GM23248 (cell line): ENCODE measurements at regions not wholly inside any gene's neighbourhood (a gene's known extent, or its start where the extent isn't known, plus 50 kb on each side); places are given as distances from the start of the nearest gene placed in this dataset.

Source experiments
- DNase-seq: peaks from one replicate; pipeline ENCODE4 v3.0.0-alpha.2; 2015
- H2AFZ ChIP-seq: fragments of 200-600 bp; sonication (generic); 2 replicates; pipeline ENCODE4 v1.6.1; 2016; ENCODE audit warnings: antibody characterized with exemption
- H3F3A ChIP-seq: fragments of 200-600 bp; sonication (generic); 2 replicates; pipeline ENCODE4 v1.6.1; 2016; ENCODE audit warnings: mild to moderate bottlenecking, antibody characterized with exemption, mixed run types; ENCODE audit not compliant: insufficient read depth
- H3K27ac ChIP-seq: fragments of 200-600 bp; sonication (generic); 2 replicates; pipeline ENCODE4 v1.5.1; 2016; ENCODE audit warnings: mild to moderate bottlenecking
- H3K27me3 ChIP-seq: fragments of 200-600 bp; sonication (generic); replicated peaks from 2 replicates; pipeline ENCODE4 v1.6.1; 2016; ENCODE audit warnings: mild to moderate bottlenecking; ENCODE audit not compliant: insufficient read depth
- H3K36me3 ChIP-seq: fragments of 200-600 bp; sonication (generic); 2 replicates; pipeline ENCODE4 v1.6.1; 2016; ENCODE audit warnings: low read depth, mild to moderate bottlenecking
- H3K4me1 ChIP-seq: fragments of 200-600 bp; sonication (generic); 2 replicates; pipeline ENCODE4 v1.6.1; 2016; ENCODE audit warnings: mild to moderate bottlenecking; ENCODE audit not compliant: insufficient read depth
- H3K4me2 ChIP-seq: fragments of 200-600 bp; sonication (generic); one replicate; pipeline ENCODE4 v1.6.1; 2016; ENCODE audit warnings: mild to moderate bottlenecking; ENCODE audit not compliant: unreplicated experiment
- H3K4me3 ChIP-seq: fragments of 200-600 bp; sonication (generic); 2 replicates; pipeline ENCODE4 v1.5.1; 2016; ENCODE audit warnings: mild to moderate bottlenecking
- H3K79me2 ChIP-seq: fragments of 200-600 bp; sonication (generic); 2 replicates; pipeline ENCODE4 v1.6.1; 2016; ENCODE audit warnings: mild to moderate bottlenecking; ENCODE audit not compliant: insufficient read depth
- H3K9ac ChIP-seq: fragments of 200-600 bp; sonication (generic); 2 replicates; pipeline ENCODE4 v1.6.1; 2016; ENCODE audit warnings: mild to moderate bottlenecking
- H3K9me2 ChIP-seq: fragments of 200-600 bp; sonication (generic); 2 replicates; pipeline ENCODE4 v1.6.1; 2016; ENCODE audit warnings: mixed run types, mild to moderate bottlenecking, moderate library complexity; ENCODE audit not compliant: insufficient read depth
- H3K9me3 ChIP-seq: fragments of 200-600 bp; sonication (generic); one replicate; pipeline ENCODE4 v1.6.1; 2017; ENCODE audit warnings: low read depth
- H4K20me1 ChIP-seq: fragments of 200-600 bp; sonication (generic); 2 replicates; pipeline ENCODE4 v1.6.0; 2016; ENCODE audit not compliant: insufficient read depth
- EZH2 ChIP-seq: fragments of 200-600 bp; sonication (generic); IDR thresholded peaks from 2 replicates; pipeline ENCODE4 v1.6.1; 2018; ENCODE audit warnings: antibody characterized with exemption, mild to moderate bottlenecking; ENCODE audit not compliant: insufficient read depth, poor library complexity, severe bottlenecking
- EZH2phosphoT487 ChIP-seq: fragments of 200-600 bp; sonication (generic); IDR thresholded peaks from 2 replicates; pipeline ENCODE4 v1.6.1; 2018; ENCODE audit warnings: antibody characterized with exemption, moderate library complexity, mild to moderate bottlenecking, low read depth; ENCODE audit not compliant: insufficient read depth
- WGBS, 2 experiments: methylation state at CpG; one replicate each; pipeline ENCODE4 v1.1.6; 2015 to 2017; ENCODE audit warnings: low lambda C conversion rate in 2 of 2, low coverage in 1 of 2; ENCODE audit errors: missing lambda C conversion rate in 2 of 2; 5-methylcytosine and 5-hydroxymethylcytosine counted together
- in situ Hi-C: fragments of 300-500 bp; cut with MboI; formaldehyde crosslinking; loops from 2 replicates; pipeline ENCODE4 v1.15.0; 2020

- H3K36me3 ChIP-seq = no peaks in the 10 kb centered on the region
- no peaks in the 10 kb centered on the region for H3K79me2 ChIP-seq
- TF ChIP-seq EZH2 (no peak), EZH2phosphoT487 (no peak)
- in situ Hi-C loops = no loop called here
- no peaks in the 10 kb centered on the region for H3K4me1 ChIP-seq
- no peak overlapping the region for H3K4me3 ChIP-seq
- no peaks in the 10 kb centered on the region for H3F3A ChIP-seq
- 19 to 24% methylated on average over 6 of the region's 6 CpGs for WGBS, 2 experiments
- H3K9me2 ChIP-seq = no peaks in the 10 kb centered on the region
- H4K20me1 ChIP-seq = no peaks in the 10 kb centered on the region
- H3K4me2 ChIP-seq = no peak overlapping the region
- H3K9ac ChIP-seq = no peak overlapping the region
- no peaks in the 10 kb centered on the region for H3K9me3 ChIP-seq
- H2AFZ ChIP-seq = no peak overlapping the region
- no peak for DNase-seq
- H3K27ac ChIP-seq = no peak overlapping the region
- H3K27me3 ChIP-seq = no peaks in the 10 kb centered on the region
Observed at GRCh38 chr6:147874322-147874721, 365.8 kb downstream of the SAMD5 start.

DNA sequence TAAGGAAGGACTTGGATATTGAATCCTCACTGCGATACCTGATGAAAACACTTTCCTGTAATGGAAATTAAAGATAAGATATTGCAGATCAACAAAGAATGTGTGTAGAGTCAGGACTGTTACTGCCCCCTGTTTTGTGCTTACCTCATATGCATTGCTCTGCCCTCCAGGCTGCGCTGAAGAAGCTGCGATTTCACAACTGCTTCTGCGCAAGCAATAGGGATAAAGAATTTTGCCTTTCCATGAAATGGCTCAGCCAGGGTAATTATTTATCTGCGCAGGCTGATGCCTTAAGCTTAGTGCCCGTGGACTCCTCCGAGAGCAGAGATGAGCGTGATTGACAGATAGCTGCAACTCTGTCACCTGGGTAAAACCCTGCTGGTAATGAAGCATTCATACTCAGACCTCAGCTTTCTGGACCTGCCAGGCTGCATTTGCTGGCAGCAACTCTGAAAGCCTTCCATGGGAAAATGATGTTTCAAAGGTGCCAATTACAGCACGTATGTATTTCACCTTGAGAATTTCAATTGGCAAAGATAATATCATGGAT lies 370.6 kb downstream of the SAMD5 start:
- Histone ChIP-seq H3K9ac (no peak overlapping the region), H3K4me1 (no peaks in the 10 kb centered on the region), H3K4me3 (no peak overlapping the region), H4K20me1 (no peaks in the 10 kb centered on the region), H3K27me3 (no peaks in the 10 kb centered on the region), H2AFZ (no peak overlapping the region), H3K36me3 (no peaks in the 10 kb centered on the region), H3K79me2 (no peaks in the 10 kb centered on the region), H3K9me2 (no peaks in the 10 kb centered on the region), H3K27ac (no peak overlapping the region), H3F3A (no peaks in the 10 kb centered on the region), H3K4me2 (no peak overlapping the region), H3K9me3 (no peaks in the 10 kb centered on the region)
- WGBS, 2 experiments = 52 to 65% methylated on average over 9 of the region's 9 CpGs
- TF ChIP-seq EZH2phosphoT487 (no peak), EZH2 (no peak)
- DNase-seq = no peak
- in situ Hi-C loops = no loop called here

GRCh38 chr6:147881432-147881831 lies 372.9 kb downstream of the SAMD5 start:
- Histone ChIP-seq H2AFZ (no peak overlapping the region), H3K79me2 (no peaks in the 10 kb centered on the region), H3K36me3 (no peaks in the 10 kb centered on the region), H3K4me1 (no peaks in the 10 kb centered on the region), H3K9ac (no peak overlapping the region), H4K20me1 (no peaks in the 10 kb centered on the region), H3F3A (no peaks in the 10 kb centered on the region), H3K27me3 (no peaks in the 10 kb centered on the region), H3K27ac (no peak overlapping the region), H3K4me2 (no peak overlapping the region), H3K9me3 (no peaks in the 10 kb centered on the region), H3K9me2 (no peaks in the 10 kb centered on the region), H3K4me3 (no peak overlapping the region)
- no peak for DNase-seq
- in situ Hi-C loops = no loop called here
- WGBS, 2 experiments = 21 to 23% methylated on average over 6 of the region's 6 CpGs
- no peak for TF ChIP-seq EZH2phosphoT487
- TF ChIP-seq EZH2 = no peak

DNA sequence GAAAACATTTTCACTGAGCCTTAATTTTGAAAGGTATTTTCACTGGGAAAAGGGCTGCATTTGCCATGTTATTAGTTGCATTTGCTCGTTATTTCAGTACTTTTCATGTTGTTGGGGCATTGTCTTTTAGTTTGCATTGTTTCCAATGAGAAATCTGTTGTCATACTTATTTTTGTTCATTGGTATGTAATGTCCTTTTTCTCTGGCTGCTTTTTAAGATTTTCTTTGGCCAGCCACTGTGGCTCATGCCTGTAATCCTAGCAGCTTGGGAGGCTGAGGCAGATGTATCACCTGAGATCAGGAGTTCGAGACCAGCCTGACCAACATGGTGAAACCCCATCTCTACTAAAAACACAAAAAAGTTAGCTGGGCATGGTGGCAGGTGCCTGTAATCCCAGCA lies 379.9 kb downstream of the SAMD5 start:
- Histone ChIP-seq H3K9me3 (no peaks in the 10 kb centered on the region), H3K4me2 (no peak overlapping the region), H3K36me3 (no peaks in the 10 kb centered on the region), H3K4me3 (no peak overlapping the region), H4K20me1 (no peaks in the 10 kb centered on the region), H3K4me1 (no peaks in the 10 kb centered on the region), H3K79me2 (no peaks in the 10 kb centered on the region), H3F3A (no peaks in the 10 kb centered on the region), H2AFZ (no peak overlapping the region), H3K9me2 (no peaks in the 10 kb centered on the region), H3K9ac (no peak overlapping the region), H3K27ac (no peak overlapping the region), H3K27me3 (no peaks in the 10 kb centered on the region)
- TF ChIP-seq EZH2phosphoT487 (no peak), EZH2 (no peak)
- in situ Hi-C loops = no loop called here
- DNase-seq = no peak
- 12 to 15% methylated on average over 2 of the region's 2 CpGs for WGBS, 2 experiments

DNA sequence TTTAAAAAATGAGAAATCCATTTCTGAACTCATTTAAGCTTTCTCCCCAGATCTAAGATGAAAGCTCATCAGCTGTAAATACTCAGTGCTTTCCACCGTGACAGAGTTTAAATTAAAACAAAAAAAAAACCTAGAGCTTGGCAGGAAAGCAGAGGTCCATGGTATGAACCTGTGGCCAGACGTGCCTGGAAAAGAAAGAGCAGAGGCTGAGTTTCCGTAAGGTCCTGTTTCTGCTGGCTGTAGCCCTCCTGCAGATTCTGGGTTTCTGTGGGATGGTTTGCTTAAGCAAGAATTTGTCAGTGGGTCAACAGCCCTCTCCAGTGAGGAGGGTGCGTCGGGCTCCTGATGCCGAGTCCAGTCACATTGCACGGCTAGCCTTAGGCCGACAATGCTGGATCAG lies 383.2 kb downstream of the SAMD5 start:
- TF ChIP-seq EZH2 = no peak
- TF ChIP-seq EZH2phosphoT487 = no peak
- H3K9me2 ChIP-seq = no peaks in the 10 kb centered on the region
- DNase-seq = no peak
- no peaks in the 10 kb centered on the region for H4K20me1 ChIP-seq
- H3K4me3 ChIP-seq = no peak overlapping the region
- no peak overlapping the region for H3K27ac ChIP-seq
- no peaks in the 10 kb centered on the region for H3K36me3 ChIP-seq
- no peaks in the 10 kb centered on the region for H3F3A ChIP-seq
- no peaks in the 10 kb centered on the region for H3K9me3 ChIP-seq
- in situ Hi-C loops = no loop called here
- H3K4me1 ChIP-seq = no peaks in the 10 kb centered on the region
- H3K27me3 ChIP-seq = no peaks in the 10 kb centered on the region
- no peak overlapping the region for H2AFZ ChIP-seq
- H3K79me2 ChIP-seq = no peaks in the 10 kb centered on the region
- H3K4me2 ChIP-seq = no peak overlapping the region
- H3K9ac ChIP-seq = no peak overlapping the region
- 42 to 49% methylated on average over 8 of the region's 8 CpGs for WGBS, 2 experiments
